SK-N-SH treated with all-trans-retinoic acid at 6 μM for 48 hours (cell line): ENCODE measurements at regions not wholly inside any gene's neighbourhood (a gene's known extent, or its start where the extent isn't known, plus 50 kb on each side); places are given as distances from the start of the nearest gene placed in this dataset.
"Not testable (repeated sequence)": the region's sequence is repeated elsewhere in the genome, so short reads cannot be mapped to it uniquely, and the experiment has no call there.

ENCODE experiments used
- ARNTL ChIP-seq: fragments of 450-650 bp; formaldehyde crosslinking; IDR thresholded peaks from 2 replicates; pipeline ENCODE4 v1.5.0; 2020; ENCODE audit warnings: low read depth, mild to moderate bottlenecking, moderate library complexity, borderline replicate concordance
- CSDC2 ChIP-seq: fragments of 250-450 bp; sonication (Bioruptor Pico); IDR thresholded peaks from 2 replicates; pipeline ENCODE4 v1.5.0; 2020; ENCODE audit warnings: mild to moderate bottlenecking, moderate library complexity
- CSRNP3 ChIP-seq: fragments of 250-450 bp; sonication (Bioruptor Pico); IDR thresholded peaks from 2 replicates; pipeline ENCODE4 v1.5.1; 2021; ENCODE audit warnings: mild to moderate bottlenecking, moderate library complexity
- ISL1 ChIP-seq: fragments of 250-450 bp; sonication (Bioruptor Pico); IDR thresholded peaks from 2 replicates; pipeline ENCODE4 v2.1.2; 2022; ENCODE audit warnings: mild to moderate bottlenecking, moderate library complexity
- PATZ1 ChIP-seq: fragments of 250-450 bp; sonication (Bioruptor Pico); IDR thresholded peaks from 2 replicates; pipeline ENCODE4 v1.8.0; 2020; ENCODE audit warnings: mild to moderate bottlenecking, moderate library complexity, borderline replicate concordance
- POU6F1 ChIP-seq: fragments of 250-450 bp; sonication (Bioruptor Pico); IDR thresholded peaks from 2 replicates; pipeline ENCODE4 v1.8.0; 2021; ENCODE audit warnings: low read depth, mild to moderate bottlenecking, moderate library complexity, borderline replicate concordance
- RARB ChIP-seq: fragments of 250-450 bp; sonication (Bioruptor Pico); IDR thresholded peaks from 2 replicates; pipeline ENCODE4 v1.8.0; 2021; ENCODE audit warnings: mild to moderate bottlenecking, moderate library complexity
- SNAI2 ChIP-seq: fragments of 250-450 bp; sonication (Bioruptor Pico); IDR thresholded peaks from 2 replicates; pipeline ENCODE4 v1.5.0; 2020; ENCODE audit warnings: mild to moderate bottlenecking, moderate library complexity
- ZC3H10 ChIP-seq: fragments of 250-450 bp; sonication (Bioruptor Pico); IDR thresholded peaks from 2 replicates; pipeline ENCODE4 v1.5.1; 2021; ENCODE audit warnings: mild to moderate bottlenecking, moderate library complexity
- ZFP3 ChIP-seq: fragments of 250-450 bp; sonication (Bioruptor Pico); IDR thresholded peaks from 2 replicates; pipeline ENCODE4 v1.5.0; 2020; ENCODE audit warnings: mild to moderate bottlenecking, moderate library complexity
- ZFP30 ChIP-seq: fragments of 450-650 bp; formaldehyde crosslinking; IDR thresholded peaks from 2 replicates; pipeline ENCODE4 v1.5.0; 2022; ENCODE audit warnings: mild to moderate bottlenecking, moderate library complexity
- ZNF565 ChIP-seq: fragments of 450-650 bp; formaldehyde crosslinking; conservative IDR thresholded peaks from 2 replicates; pipeline ENCODE4 v1.5.0; 2020; ENCODE audit warnings: low read depth, mild to moderate bottlenecking, moderate library complexity

GRCh38 chr12:131624369-131624739, 86.5 kb upstream of the SFSWAP start:
- not testable (repeated sequence) for TF ChIP-seq ZNF565 (CRISPR knock-in tag); PATZ1; ZC3H10; SNAI2; ZFP30; ZFP3 (CRISPR knock-in tag); ISL1; ARNTL (CRISPR knock-in tag); CSRNP3; RARB (CRISPR knock-in tag); CSDC2 (CRISPR knock-in tag); POU6F1
